CD4-positive, alpha-beta T cell (primary cell): ENCODE measurements at regions not wholly inside any gene's neighbourhood (a gene's known extent, or its start where the extent isn't known, plus 50 kb on each side); places are given as distances from the start of the nearest gene placed in this dataset.

Source experiments
- ATAC-seq: fragments of 200-7000 bp; cut with Tn5 transposase; one replicate; pipeline ENCODE4 v1.10.0; 2022; ENCODE audit warnings: mild to moderate bottlenecking; ENCODE audit not compliant: poor library complexity
- CTCF ChIA-PET: fragments of 350-600 bp; sonication (Branson Sonifier 250); formaldehyde crosslinking; loops from one replicate; lab custom pipeline; 2021; ENCODE audit warnings: antibody characterized with exemption, inconsistent platforms; lab: Charles Lee
- POLR2A ChIA-PET: fragments of 350-600 bp; sonication (Branson Sonifier 250); formaldehyde crosslinking; loops from one replicate; lab custom pipeline; 2021; ENCODE audit warnings: antibody characterized with exemption, inconsistent platforms; lab: Charles Lee
- DNase-seq, 14 experiments: peaks; one replicate each; pipeline ENCODE4 v3.0.0-alpha.2; 2013 to 2020; ENCODE audit warnings: mixed read lengths in 2 of 14
- H3K27ac ChIP-seq, 2 donors: one replicate each; pipeline versions ENCODE4 v1.5.1 to v1.7.0; 2013; ENCODE audit warnings: low read length in 2 of 2, low read depth in 1 of 2, mild to moderate bottlenecking in 1 of 2
- H3K27me3 ChIP-seq, 2 experiments: 1 replicate in 1 of 2; 2 replicates in 1 of 2; pipeline versions ENCODE4 v1.6.1 to v1.7.0; 2013; ENCODE audit warnings: low read length in 2 of 2, control low read depth in 1 of 2, mild to moderate bottlenecking in 1 of 2, moderate library complexity in 1 of 2; ENCODE audit not compliant: insufficient read depth in 2 of 2, control insufficient read depth in 1 of 2
- H3K36me3 ChIP-seq: one replicate; pipeline ENCODE4 v1.6.1; 2013; ENCODE audit warnings: low read length, control low read depth; ENCODE audit not compliant: insufficient read depth
- H3K4me1 ChIP-seq: one replicate; pipeline ENCODE4 v1.6.1; 2013; ENCODE audit warnings: low read length, control low read depth; ENCODE audit not compliant: insufficient read depth
- H3K4me3 ChIP-seq: one replicate; pipeline ENCODE4 v1.5.1; 2013; ENCODE audit warnings: mild to moderate bottlenecking, low read length, moderate library complexity
- H3K9me3 ChIP-seq, 2 experiments: 1 replicate in 1 of 2; 2 replicates in 1 of 2; pipeline versions ENCODE4 v1.6.1 to v1.7.0; 2013; ENCODE audit warnings: low read length in 2 of 2, mild to moderate bottlenecking in 2 of 2, control low read depth in 1 of 2, moderate library complexity in 1 of 2; ENCODE audit not compliant: control insufficient read depth in 1 of 2, insufficient read depth in 1 of 2
- H3K27ac Mint-ChIP-seq: one replicate; pipeline ENCODE4 v1.8.0; 2020; ENCODE audit warnings: mixed read lengths
- H3K27me3 Mint-ChIP-seq: one replicate; pipeline ENCODE4 v1.8.0; 2021; ENCODE audit warnings: mixed read lengths
- H3K36me3 Mint-ChIP-seq: one replicate; pipeline ENCODE4 v1.8.0; 2021; ENCODE audit warnings: low read depth, mixed read lengths
- H3K4me1 Mint-ChIP-seq: one replicate; pipeline ENCODE4 v1.8.0; 2021; ENCODE audit warnings: low read depth, mixed read lengths
- H3K4me3 Mint-ChIP-seq: one replicate; pipeline ENCODE4 v1.8.0; 2020; ENCODE audit warnings: mild to moderate bottlenecking, mixed read lengths
- H3K9me3 Mint-ChIP-seq: one replicate; pipeline ENCODE4 v1.8.0; 2020; ENCODE audit warnings: mixed read lengths
- CTCF ChIP-seq: fragments of 200-600 bp; IDR thresholded peaks from one replicate; pipeline ENCODE4 v1.8.0; 2022; ENCODE audit warnings: antibody characterized with exemption, mild to moderate bottlenecking
- intact Hi-C, 2 experiments: fragments of 100-400 bp; cut with DNase I in 1 of 2; cut with micrococcal nuclease in 1 of 2; formaldehyde crosslinking; loops; one replicate each; pipeline versions ENCODE4 v1.15.1 to v1.9.0; 2023 to 2025; cut with DNase I, micrococcal nuclease

- intact Hi-C loops: no loop called here
- H3K9me3 Mint-ChIP-seq: peaks cover 7% of the 10 kb centered on the region
- H3K4me3 Mint-ChIP-seq: no peak overlapping the region
- H3K4me1 Mint-ChIP-seq: no peaks in the 10 kb centered on the region
- ChIA-PET POLR2A (no interaction called here), CTCF (no interaction called here)
- no peak for TF ChIP-seq CTCF
- ATAC-seq (no peak), DNase-seq (no peak)
- H3K36me3 Mint-ChIP-seq: no peaks in the 10 kb centered on the region
- no peaks in the 10 kb centered on the region for H3K4me1 ChIP-seq
- H3K27ac Mint-ChIP-seq: no peak overlapping the region
- no peaks in the 10 kb centered on the region for H3K36me3 ChIP-seq
- H3K4me3 ChIP-seq: no peak overlapping the region
- H3K9me3 ChIP-seq: peaks cover 0 to 4% of the 10 kb centered on the region in 2 experiments
- no peak overlapping the region for H3K27ac ChIP-seq
- H3K27me3 ChIP-seq: no peaks in the 10 kb centered on the region
- H3K27me3 Mint-ChIP-seq: no peaks in the 10 kb centered on the region
Measured at GRCh38 chr5:152688561-152689249, 283.6 kb upstream of the NMUR2 start.

GRCh38 chr5:152689250-152689711 is 284.2 kb upstream of the NMUR2 start:
- Histone ChIP-seq H3K4me1 (no peaks in the 10 kb centered on the region), H3K27ac (no peak overlapping the region), H3K36me3 (no peaks in the 10 kb centered on the region), H3K27me3 (no peaks in the 10 kb centered on the region), H3K9me3 (peaks cover 0 to 4% of the 10 kb centered on the region in 2 experiments), H3K4me3 (no peak overlapping the region)
- no peaks in the 10 kb centered on the region for H3K4me1 Mint-ChIP-seq
- no peaks in the 10 kb centered on the region for H3K27me3 Mint-ChIP-seq
- H3K9me3 Mint-ChIP-seq: peaks cover 7% of the 10 kb centered on the region
- DNase-seq: no peak
- CTCF ChIA-PET: no interaction called here
- no peak for ATAC-seq
- no peak overlapping the region for H3K27ac Mint-ChIP-seq
- no peak for TF ChIP-seq CTCF
- no peak overlapping the region for H3K4me3 Mint-ChIP-seq
- intact Hi-C loops: no loop called here
- POLR2A ChIA-PET: no interaction called here
- H3K36me3 Mint-ChIP-seq: no peaks in the 10 kb centered on the region

GRCh38 chr5:152694231-152694630 is 289.2 kb upstream of the NMUR2 start:
- ATAC-seq (no peak), DNase-seq (no peak)
- H3K4me1 ChIP-seq: no peaks in the 10 kb centered on the region
- ChIA-PET CTCF (no interaction called here), POLR2A (no interaction called here)
- no peak overlapping the region for H3K4me3 ChIP-seq
- no peak for TF ChIP-seq CTCF
- no peaks in the 10 kb centered on the region for H3K36me3 ChIP-seq
- H3K9me3 Mint-ChIP-seq: peaks cover 2% of the 10 kb centered on the region
- H3K4me1 Mint-ChIP-seq: no peaks in the 10 kb centered on the region
- H3K27me3 ChIP-seq: no peaks in the 10 kb centered on the region
- H3K4me3 Mint-ChIP-seq: no peak overlapping the region
- no peak overlapping the region for H3K27ac ChIP-seq
- H3K36me3 Mint-ChIP-seq: no peaks in the 10 kb centered on the region
- intact Hi-C loops: no loop called here
- no peaks in the 10 kb centered on the region for H3K9me3 ChIP-seq
- H3K27ac Mint-ChIP-seq: no peak overlapping the region
- H3K27me3 Mint-ChIP-seq: no peaks in the 10 kb centered on the region
